GM23338 (cell line): ENCODE measurements at regions not wholly inside any gene's neighbourhood (a gene's known extent, or its start where the extent isn't known, plus 50 kb on each side); places are given as distances from the start of the nearest gene placed in this dataset.

Experiments
- CREB1 ChIP-seq: fragments of 250-450 bp; sonication (Bioruptor Pico); IDR thresholded peaks from 2 replicates; pipeline ENCODE4 v1.5.0; 2020; ENCODE audit warnings: low read depth, mild to moderate bottlenecking, moderate library complexity
- CTCF ChIP-seq, 2 experiments: fragments of 200-600 bp in 1 of 2; sonication (generic) in 1 of 2; conservative IDR thresholded peaks; 2 replicates each; pipeline versions ENCODE4 v1.5.1 to v1.6.1; 2016 to 2017; ENCODE audit warnings: antibody characterized with exemption in 2 of 2, low read depth in 2 of 2, mild to moderate bottlenecking in 2 of 2, moderate library complexity in 1 of 2
- ETS1 ChIP-seq: IDR thresholded peaks from 2 replicates; pipeline ENCODE4 v1.6.1; 2016; ENCODE audit warnings: antibody characterized with exemption
- EZH2 ChIP-seq: fragments of 200-600 bp; sonication (generic); IDR thresholded peaks from one replicate; pipeline ENCODE4 v1.8.0; 2017; ENCODE audit warnings: antibody characterized with exemption, mild to moderate bottlenecking, low read depth; ENCODE audit not compliant: unreplicated experiment
- EZH2phosphoT487 ChIP-seq: fragments of 200-600 bp; sonication (generic); IDR thresholded peaks from one replicate; pipeline ENCODE4 v1.8.1; 2018; ENCODE audit warnings: antibody characterized with exemption; ENCODE audit not compliant: unreplicated experiment
- NANOG ChIP-seq: IDR thresholded peaks from 2 replicates; pipeline ENCODE4 v1.6.1; 2016; ENCODE audit warnings: antibody characterized with exemption, borderline replicate concordance
- POLR2AphosphoS5 ChIP-seq: IDR thresholded peaks from 2 replicates; pipeline ENCODE4 v1.6.1; 2016; ENCODE audit warnings: antibody characterized with exemption, low read depth
- ZNF114 ChIP-seq: fragments of 250-450 bp; sonication (Bioruptor Pico); IDR thresholded peaks from 2 replicates; pipeline ENCODE4 v1.5.0; 2020; ENCODE audit warnings: mild to moderate bottlenecking, moderate library complexity
- ZNF331 ChIP-seq: fragments of 250-450 bp; sonication (Bioruptor Pico); IDR thresholded peaks from 2 replicates; pipeline ENCODE4 v1.5.0; 2020; ENCODE audit warnings: low read depth, mild to moderate bottlenecking, moderate library complexity

GRCh38 chr4:169912996-169913395 lies 113.2 kb downstream of the MFAP3L start:
- no peak for TF ChIP-seq CTCF (conservative IDR thresholded peaks at IDR 0.05; ENCODE audit: low read depth in 2 of 2)
- no peak for TF ChIP-seq EZH2phosphoT487
- TF ChIP-seq POLR2AphosphoS5 = no peak
- no peak for TF ChIP-seq EZH2
- TF ChIP-seq ZNF331 (CRISPR knock-in tag) = no peak
- no peak for TF ChIP-seq NANOG
- no peak for TF ChIP-seq ETS1
- no peak for TF ChIP-seq CREB1
- TF ChIP-seq ZNF114 = no peak
